Osteocyte (in vitro differentiated cells): ENCODE measurements at regions not wholly inside any gene's neighbourhood (a gene's known extent, or its start where the extent isn't known, plus 50 kb on each side); places are given as distances from the start of the nearest gene placed in this dataset.

Source experiments
- DNase-seq: peaks from one replicate; pipeline ENCODE4 v3.0.0; 2021; ENCODE audit warnings: mixed read lengths; ENCODE audit not compliant: unreplicated experiment; ENCODE audit errors: extremely low spot score
- H3K27ac Mint-ChIP-seq: one replicate; pipeline ENCODE4 v1.8.0; 2021; ENCODE audit warnings: mild to moderate bottlenecking, mixed read lengths; ENCODE audit not compliant: unreplicated experiment
- H3K27me3 Mint-ChIP-seq: one replicate; pipeline ENCODE4 v1.8.0; 2021; ENCODE audit warnings: mixed read lengths; ENCODE audit not compliant: unreplicated experiment
- H3K36me3 Mint-ChIP-seq: one replicate; pipeline ENCODE4 v1.8.0; 2021; ENCODE audit warnings: mixed read lengths; ENCODE audit not compliant: unreplicated experiment
- H3K4me1 Mint-ChIP-seq: one replicate; pipeline ENCODE4 v1.8.0; 2021; ENCODE audit warnings: mixed read lengths; ENCODE audit not compliant: unreplicated experiment
- H3K4me3 Mint-ChIP-seq: one replicate; pipeline ENCODE4 v1.8.0; 2021; ENCODE audit warnings: mild to moderate bottlenecking, moderate library complexity, mixed read lengths; ENCODE audit not compliant: unreplicated experiment
- H3K9me3 Mint-ChIP-seq: one replicate; pipeline ENCODE4 v1.8.0; 2021; ENCODE audit warnings: mixed read lengths; ENCODE audit not compliant: unreplicated experiment
- CTCF ChIP-seq: fragments of 200-600 bp; sonication (generic); IDR thresholded peaks from 2 replicates; pipeline ENCODE4 v1.5.0; 2021; ENCODE audit warnings: antibody characterized with exemption, mild to moderate bottlenecking, moderate library complexity

DNA sequence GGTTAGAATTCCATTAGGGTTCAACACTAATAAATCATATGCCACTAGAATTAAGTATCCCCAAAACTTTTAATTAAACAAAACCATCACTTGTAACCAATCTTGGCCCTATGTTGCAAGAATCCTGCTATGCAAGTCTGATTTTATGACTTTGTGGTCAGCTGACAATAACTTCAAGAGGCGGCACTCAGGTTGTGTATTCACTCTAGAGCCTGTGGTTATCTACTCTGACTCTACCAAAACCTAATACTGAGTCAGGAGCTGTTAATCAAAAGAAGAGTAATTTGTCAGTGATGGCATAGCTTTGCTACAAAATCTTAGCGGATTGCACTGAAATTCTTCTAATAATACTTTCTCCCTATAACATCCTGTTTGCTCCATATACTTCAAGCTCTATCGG, 253.7 kb downstream of the AASDHPPT start:
- H3K27ac Mint-ChIP-seq, result no peak overlapping the region

GRCh38 chr11:106333678-106334077, 256.2 kb downstream of the AASDHPPT start:
- Mint-ChIP-seq H3K27ac (no peak overlapping the region), H3K4me1 (no peaks in the 10 kb centered on the region), H3K9me3 (no peaks in the 10 kb centered on the region), H3K36me3 (peaks cover 3% of the 10 kb centered on the region), H3K4me3 (no peak overlapping the region), H3K27me3 (no peaks in the 10 kb centered on the region)
- DNase-seq, result no peak
- no peak for TF ChIP-seq CTCF

More for the DNA sequence above, 253.7 kb downstream of the AASDHPPT start:
- no peak overlapping the region for H3K4me3 Mint-ChIP-seq
- no peak for DNase-seq
- no peak for TF ChIP-seq CTCF
- H3K27me3 Mint-ChIP-seq, result no peaks in the 10 kb centered on the region
- no peaks in the 10 kb centered on the region for H3K4me1 Mint-ChIP-seq
- no peaks in the 10 kb centered on the region for H3K9me3 Mint-ChIP-seq
- H3K36me3 Mint-ChIP-seq, result no peaks in the 10 kb centered on the region

DNA sequence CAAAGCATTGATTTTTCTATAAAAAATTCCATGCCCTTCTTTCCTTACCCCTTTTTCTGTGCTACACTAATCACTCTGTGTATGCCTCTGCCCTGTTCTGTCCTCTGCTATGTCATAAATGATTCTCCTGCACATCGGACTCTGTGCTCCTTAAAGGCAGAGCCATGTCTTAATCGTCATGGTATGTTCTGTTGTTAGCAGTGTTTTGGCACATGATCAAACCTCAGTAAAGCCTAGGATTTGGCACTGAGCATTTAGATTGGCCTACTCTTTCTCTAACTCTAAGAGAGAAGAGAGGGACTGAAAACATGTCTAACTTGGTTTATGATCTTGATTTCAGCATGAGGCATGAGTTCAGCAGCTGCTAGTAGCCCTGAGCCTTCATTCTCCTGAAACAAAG, 266.9 kb downstream of the AASDHPPT start:
- DNase-seq, result no peak
- H3K27me3 Mint-ChIP-seq, result no peaks in the 10 kb centered on the region
- H3K9me3 Mint-ChIP-seq, result peaks cover 9% of the 10 kb centered on the region
- H3K4me3 Mint-ChIP-seq, result no peak overlapping the region
- no peaks in the 10 kb centered on the region for H3K36me3 Mint-ChIP-seq
- H3K27ac Mint-ChIP-seq, result no peak overlapping the region
- no peaks in the 10 kb centered on the region for H3K4me1 Mint-ChIP-seq
- TF ChIP-seq CTCF, result no peak

DNA sequence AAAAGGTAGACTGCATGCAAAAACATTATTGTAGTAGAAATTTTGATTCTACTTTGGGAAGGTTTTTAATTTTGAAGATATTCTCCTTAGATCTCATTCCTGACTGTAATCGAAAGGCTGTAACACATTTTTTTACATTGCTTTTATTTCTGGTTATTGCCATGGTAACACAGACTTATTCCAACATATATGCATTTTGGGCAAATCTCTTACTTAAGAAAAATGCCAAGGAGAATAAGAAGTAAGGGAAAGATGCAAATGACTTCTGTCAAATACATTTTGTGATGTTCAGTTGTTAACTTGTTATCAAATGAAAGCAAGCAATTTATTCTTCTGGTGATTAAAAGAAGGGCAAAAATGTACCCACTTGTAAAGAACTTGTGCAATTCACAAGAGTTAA, 267.5 kb downstream of the AASDHPPT start:
- Mint-ChIP-seq H3K4me3 (no peak overlapping the region), H3K27ac (no peak overlapping the region), H3K36me3 (no peaks in the 10 kb centered on the region), H3K4me1 (no peaks in the 10 kb centered on the region), H3K27me3 (no peaks in the 10 kb centered on the region), H3K9me3 (peaks cover 3% of the 10 kb centered on the region)
- no peak for DNase-seq
- TF ChIP-seq CTCF, result no peak

- Mint-ChIP-seq H3K27ac (no peak overlapping the region), H3K9me3 (peaks cover 4% of the 10 kb centered on the region), H3K4me3 (no peak overlapping the region), H3K27me3 (no peaks in the 10 kb centered on the region), H3K36me3 (peaks cover 3% of the 10 kb centered on the region), H3K4me1 (peaks cover 4% of the 10 kb centered on the region)
- TF ChIP-seq CTCF, result no peak
- DNase-seq, result no peak
Measured at GRCh38 chr11:106353031-106353430, 275.6 kb downstream of the AASDHPPT start.
